Tibial artery (tissue), 4 donors: ENCODE measurements at regions not wholly inside any gene's neighbourhood (a gene's known extent, or its start where the extent isn't known, plus 50 kb on each side); places are given as distances from the start of the nearest gene placed in this dataset.

Source experiments
- DNase-seq, 2 donors: peaks; one replicate each; pipeline ENCODE4 v3.0.0-alpha.2; 2019
- H3K27ac ChIP-seq, 2 donors: fragments of 200-600 bp; sonication (generic) in 1 of 2; 1 replicate in 1 of 2; 2 replicates in 1 of 2; pipeline ENCODE4 v1.5.1; 2018 to 2019; ENCODE audit warnings: mild to moderate bottlenecking in 1 of 2
- H3K27me3 ChIP-seq, 2 donors: fragments of 200-600 bp; sonication (generic) in 1 of 2; one replicate each; pipeline versions ENCODE4 v1.5.1 to v1.6.0; 2016 to 2019
- H3K36me3 ChIP-seq, 3 donors: fragments of 200-600 bp; sonication (generic) in 2 of 3; one replicate each; pipeline ENCODE4 v1.5.1; 2016 to 2019; ENCODE audit warnings: mild to moderate bottlenecking in 2 of 3
- H3K4me1 ChIP-seq, 4 donors: fragments of 200-600 bp; sonication (generic) in 2 of 4; 1 replicate in 3 of 4; 2 replicates in 1 of 4; pipeline ENCODE4 v1.5.1; 2016 to 2019
- H3K4me3 ChIP-seq, 2 donors: fragments of 200-600 bp; sonication (generic) in 1 of 2; 1 replicate in 1 of 2; 2 replicates in 1 of 2; pipeline ENCODE4 v1.5.1; 2018 to 2019; ENCODE audit warnings: mild to moderate bottlenecking in 2 of 2
- H3K9me3 ChIP-seq, 3 donors: fragments of 200-600 bp; sonication (generic) in 1 of 3; one replicate each; pipeline ENCODE4 v1.5.1; 2016 to 2019
- CTCF ChIP-seq, 2 experiments: fragments of 200-600 bp in 1 of 2; fragments of 450-650 bp in 1 of 2; IDR thresholded peaks; one replicate each; pipeline ENCODE4 v1.5.1; 2017 to 2019; ENCODE audit warnings: antibody characterized with exemption in 2 of 2, mild to moderate bottlenecking in 1 of 2, moderate library complexity in 1 of 2
- intact Hi-C: fragments of 100-400 bp; cut with DNase I; formaldehyde crosslinking; loops from one replicate; pipeline ENCODE4 v1.15.0; 2023; ENCODE audit warnings: low total_unique reads

GRCh38 chr5:57407391-57407790 lies 75.2 kb downstream of the ACTBL2 start:
- TF ChIP-seq CTCF (IDR thresholded peaks at IDR 0.05) = no peak
- Histone ChIP-seq H3K9me3 (no peaks in the 10 kb centered on the region), H3K27ac (peak overlapping the region; percentile 35 to 63)

GRCh38 chr5:57406641-57407040 lies 76.0 kb downstream of the ACTBL2 start:
- peak overlapping the region; percentile 35 to 63 for H3K27ac ChIP-seq
- H3K9me3 ChIP-seq = no peaks in the 10 kb centered on the region
- H3K36me3 ChIP-seq = no peaks in the 10 kb centered on the region
- H3K27me3 ChIP-seq = no peaks in the 10 kb centered on the region
- peaks cover 0 to 86% (median 42%) of the 10 kb centered on the region in 4 donors for H3K4me1 ChIP-seq
- no peak for TF ChIP-seq CTCF (IDR thresholded peaks at IDR 0.05)
- DNase-seq = no peak
- no peak overlapping the region for H3K4me3 ChIP-seq
- intact Hi-C loops = no loop called here

More at GRCh38 chr5:57407391-57407790, 75.2 kb downstream of the ACTBL2 start:
- Histone ChIP-seq H3K4me3 (no peak overlapping the region), H3K36me3 (no peaks in the 10 kb centered on the region), H3K4me1 (peaks cover 0 to 92% (median 48%) of the 10 kb centered on the region in 4 donors), H3K27me3 (no peaks in the 10 kb centered on the region)
- intact Hi-C loops = no loop called here
- DNase-seq = no peak

- Histone ChIP-seq H3K4me3 (no peak overlapping the region), H3K27me3 (no peaks in the 10 kb centered on the region), H3K4me1 (peaks cover 0 to 79% (median 36%) of the 10 kb centered on the region in 4 donors), H3K27ac (peak overlapping the region; percentile 35 to 63), H3K36me3 (no peaks in the 10 kb centered on the region), H3K9me3 (no peaks in the 10 kb centered on the region)
- DNase-seq = no peak
- TF ChIP-seq CTCF (IDR thresholded peaks at IDR 0.05) = no peak
- intact Hi-C loops = no loop called here
Observed at GRCh38 chr5:57405984-57406383, 76.6 kb downstream of the ACTBL2 start.

- peaks cover 0 to 47% (median 18%) of the 10 kb centered on the region in 4 donors for H3K4me1 ChIP-seq
- no peak for TF ChIP-seq CTCF (IDR thresholded peaks at IDR 0.05)
- no peak overlapping the region for H3K4me3 ChIP-seq
- H3K27ac ChIP-seq = no peak overlapping the region
- no peaks in the 10 kb centered on the region for H3K27me3 ChIP-seq
- DNase-seq = no peak
- H3K9me3 ChIP-seq = no peaks in the 10 kb centered on the region
- intact Hi-C loops = no loop called here
- H3K36me3 ChIP-seq = no peaks in the 10 kb centered on the region
Observed at GRCh38 chr5:57402761-57403160, 79.8 kb downstream of the ACTBL2 start.

- DNase-seq = no peak
- intact Hi-C loops = no loop called here
- no peak overlapping the region for H3K27ac ChIP-seq
Observed at GRCh38 chr5:57402348-57402747, 80.3 kb downstream of the ACTBL2 start.

More at GRCh38 chr5:57402348-57402747, 80.3 kb downstream of the ACTBL2 start:
- Histone ChIP-seq H3K27me3 (no peaks in the 10 kb centered on the region), H3K9me3 (no peaks in the 10 kb centered on the region), H3K36me3 (no peaks in the 10 kb centered on the region), H3K4me1 (peaks cover 0 to 43% (median 15%) of the 10 kb centered on the region in 4 donors), H3K4me3 (no peak overlapping the region)
- no peak for TF ChIP-seq CTCF (IDR thresholded peaks at IDR 0.05)
